Stimulated activated CD4-positive, alpha-beta T cell treated with anti-CD3 and anti-CD28 coated beads, Interleukin-2, amount 100 ng/mL, for 24 hours (primary cell): ENCODE measurements at regions not wholly inside any gene's neighbourhood (a gene's known extent, or its start where the extent isn't known, plus 50 kb on each side); places are given as distances from the start of the nearest gene placed in this dataset.

Experiments
- DNase-seq, 2 donors: peaks; one replicate each; pipeline ENCODE4 v3.0.0-alpha.2; 2020

DNA sequence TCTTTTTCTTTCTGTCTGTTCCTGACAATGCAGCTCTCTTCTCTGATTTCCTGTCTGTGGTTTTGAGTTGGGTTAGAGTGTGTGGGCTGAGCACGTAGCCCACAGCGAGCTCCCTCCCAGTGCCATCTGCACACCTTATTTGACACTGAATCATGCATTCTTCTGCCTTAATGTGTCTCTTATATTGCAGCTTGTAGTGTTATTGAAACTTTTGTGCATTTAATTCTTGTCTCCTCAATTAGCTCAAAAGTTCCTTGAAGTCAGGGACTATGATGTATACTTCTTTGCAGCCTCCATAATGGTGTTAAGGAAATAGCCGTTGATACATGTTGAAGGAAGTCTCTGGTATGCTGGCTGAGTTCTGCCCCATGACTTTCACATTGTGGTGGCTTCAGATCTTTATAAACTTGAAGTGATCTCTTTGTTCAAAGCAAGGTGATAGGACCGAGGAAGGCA, 576.2 kb upstream of the CLINT1 start:
- peak in 1 of 2 donors; percentile 46 for DNase-seq

DNA sequence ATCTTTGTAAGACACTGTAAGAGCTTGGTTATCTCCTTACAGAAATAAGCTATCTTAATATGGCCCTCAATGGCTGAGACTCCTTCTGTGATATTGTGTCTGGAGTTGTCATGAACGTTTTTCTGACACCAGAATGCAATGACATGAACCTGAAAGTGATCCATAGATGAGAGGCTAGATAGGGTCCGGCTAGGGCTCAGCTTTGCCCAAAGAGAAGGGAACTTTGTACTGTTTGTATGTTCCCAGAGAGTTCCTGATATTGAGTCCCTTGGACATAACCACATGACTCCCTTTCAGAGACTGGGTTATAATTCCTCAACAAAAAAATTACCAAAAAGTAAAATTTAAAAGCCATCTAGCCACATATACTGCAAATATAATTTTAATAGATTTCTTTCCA, 575.8 kb upstream of the CLINT1 start:
- DNase-seq = no peak

DNA sequence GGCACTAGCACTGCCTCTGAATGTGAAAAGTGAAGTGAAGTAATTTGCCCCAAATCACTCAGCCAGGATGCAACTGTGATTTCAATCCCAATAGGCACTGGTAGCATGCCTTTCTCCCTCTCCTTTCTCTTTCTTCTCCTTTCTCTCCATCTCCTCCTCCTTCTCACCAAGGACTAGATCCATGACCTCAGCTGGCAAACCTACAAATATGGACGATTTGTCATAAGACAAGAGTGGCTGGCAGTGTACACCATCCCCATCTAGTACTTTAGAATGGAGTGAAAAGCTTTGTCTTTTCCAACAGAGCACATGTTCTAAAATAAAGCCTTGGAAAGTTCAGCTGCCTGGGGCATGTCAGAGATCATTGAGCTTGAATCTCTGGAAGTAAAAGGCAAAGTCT, 574.7 kb upstream of the CLINT1 start:
- DNase-seq = no peak

DNA sequence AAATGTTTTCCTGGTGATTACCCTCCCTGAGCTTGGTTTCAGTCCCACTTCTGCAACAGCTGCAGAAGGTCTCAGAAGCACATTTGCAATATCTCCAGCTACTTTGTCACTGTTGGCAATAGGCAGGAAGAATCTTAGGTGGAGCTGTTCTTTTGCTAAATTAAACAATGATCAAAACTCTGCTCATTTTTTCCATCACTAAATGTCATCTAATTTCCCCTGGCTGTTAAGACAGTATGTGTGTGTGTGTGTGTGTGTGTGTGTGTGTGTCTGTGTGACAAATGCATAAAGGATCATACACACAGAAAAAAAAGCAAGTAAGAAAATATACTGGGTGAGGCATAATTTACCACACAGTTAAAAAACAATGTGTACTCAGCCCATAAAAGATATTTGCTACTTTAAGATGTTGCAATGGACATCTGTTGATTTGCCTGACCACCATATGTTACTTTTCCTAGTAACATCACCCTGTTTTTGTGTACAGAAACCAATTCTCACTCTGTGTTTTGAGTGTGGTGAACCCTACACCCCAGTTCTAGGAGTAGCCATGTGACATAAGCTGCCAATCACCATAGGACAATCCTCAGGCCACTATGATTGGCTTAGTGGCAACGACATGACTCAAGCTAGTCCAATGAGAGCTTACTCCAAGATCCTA, 572.6 kb upstream of the CLINT1 start:
- DNase-seq = no peak

DNA sequence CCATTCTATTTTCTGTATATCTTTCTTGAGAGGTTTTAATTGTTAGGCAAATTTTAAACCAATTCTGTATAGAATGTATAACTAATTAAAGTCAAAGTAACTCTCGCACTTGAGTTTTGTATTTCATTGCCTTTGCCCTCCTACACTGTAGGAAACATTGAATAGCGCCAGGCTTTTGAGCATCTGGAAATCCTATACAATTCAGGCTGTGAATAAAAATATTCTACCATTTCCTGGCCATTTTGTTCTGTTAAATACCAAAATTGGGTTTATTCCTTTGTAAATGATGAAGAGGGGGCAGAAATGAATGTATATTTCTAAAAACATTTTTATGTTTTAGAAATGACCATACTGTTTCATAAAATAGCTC, 571.8 kb upstream of the CLINT1 start:
- DNase-seq = no peak

DNA sequence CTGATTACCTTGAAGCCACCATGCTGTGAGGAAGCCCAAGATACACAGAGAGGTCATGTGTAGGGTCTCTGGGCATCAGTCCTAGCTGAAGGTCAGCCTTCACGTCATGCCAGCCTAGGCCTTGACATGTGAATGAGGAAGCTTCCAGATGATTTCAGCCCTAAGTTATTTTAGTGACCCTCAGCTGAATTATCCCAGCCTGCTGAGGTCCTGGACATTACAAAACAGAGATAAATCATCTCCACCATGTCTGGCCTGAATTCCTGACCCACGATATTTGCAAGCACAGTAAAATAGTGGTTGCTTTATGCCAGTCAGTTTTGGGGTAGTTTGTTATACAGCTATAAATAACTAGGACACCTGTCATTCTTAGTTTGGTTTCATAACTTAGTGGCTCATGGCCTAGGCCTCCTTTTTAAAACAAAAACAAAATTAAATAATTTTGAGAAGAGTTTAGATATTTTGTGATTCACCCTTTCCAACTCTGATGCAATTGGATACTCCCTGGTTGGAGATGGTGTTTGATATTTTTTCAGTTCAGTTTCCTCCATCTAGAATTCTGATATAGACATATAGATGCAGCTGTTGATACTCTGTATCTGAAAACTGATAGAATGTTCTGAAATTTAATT, 571.3 kb upstream of the CLINT1 start:
- no peak for DNase-seq

DNA sequence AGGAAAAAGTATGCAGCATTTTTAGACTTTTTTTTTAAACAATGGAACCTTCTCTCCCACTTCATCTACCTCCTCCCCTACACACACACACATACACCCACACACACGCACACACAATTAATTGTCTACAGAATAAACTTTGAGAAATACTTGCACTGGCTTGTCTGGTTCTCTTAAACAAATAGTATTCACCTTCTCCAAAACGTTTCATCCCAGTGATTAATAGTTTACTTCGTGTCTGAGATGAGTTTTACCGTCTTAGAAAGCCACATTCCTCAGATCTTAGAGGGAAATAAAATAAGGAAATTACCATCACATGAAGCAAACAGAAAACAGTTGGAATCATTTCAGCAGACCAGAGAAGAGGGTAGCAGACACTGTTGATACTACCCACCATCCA, 570.6 kb upstream of the CLINT1 start:
- no peak for DNase-seq

DNA sequence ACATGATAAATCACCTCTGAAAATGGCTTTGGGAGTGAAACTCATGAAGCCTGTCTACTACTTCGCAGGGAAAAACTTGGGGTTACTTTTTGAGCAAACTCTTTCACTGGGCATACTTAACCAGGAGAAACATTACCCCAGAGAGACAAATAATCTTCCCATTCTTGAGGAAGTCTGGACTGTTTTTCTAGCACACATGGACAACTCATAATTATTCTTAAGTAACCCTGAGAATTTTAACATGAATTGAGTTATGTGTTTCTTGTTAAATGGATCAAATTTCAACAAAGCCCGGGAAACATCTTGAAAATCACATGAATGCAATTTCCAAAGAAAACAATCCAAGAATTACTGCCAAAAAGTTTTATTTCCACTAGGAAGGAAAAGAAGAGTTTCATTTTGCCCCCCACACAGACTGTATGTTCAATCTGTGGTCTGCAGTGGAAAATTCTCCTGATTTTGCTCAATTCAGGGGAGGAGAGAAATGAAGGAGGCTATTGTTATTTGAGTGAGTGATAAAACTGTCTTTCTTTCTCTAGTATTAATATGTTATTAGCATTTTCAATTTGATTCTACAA, 564.8 kb upstream of the CLINT1 start:
- no peak for DNase-seq

DNA sequence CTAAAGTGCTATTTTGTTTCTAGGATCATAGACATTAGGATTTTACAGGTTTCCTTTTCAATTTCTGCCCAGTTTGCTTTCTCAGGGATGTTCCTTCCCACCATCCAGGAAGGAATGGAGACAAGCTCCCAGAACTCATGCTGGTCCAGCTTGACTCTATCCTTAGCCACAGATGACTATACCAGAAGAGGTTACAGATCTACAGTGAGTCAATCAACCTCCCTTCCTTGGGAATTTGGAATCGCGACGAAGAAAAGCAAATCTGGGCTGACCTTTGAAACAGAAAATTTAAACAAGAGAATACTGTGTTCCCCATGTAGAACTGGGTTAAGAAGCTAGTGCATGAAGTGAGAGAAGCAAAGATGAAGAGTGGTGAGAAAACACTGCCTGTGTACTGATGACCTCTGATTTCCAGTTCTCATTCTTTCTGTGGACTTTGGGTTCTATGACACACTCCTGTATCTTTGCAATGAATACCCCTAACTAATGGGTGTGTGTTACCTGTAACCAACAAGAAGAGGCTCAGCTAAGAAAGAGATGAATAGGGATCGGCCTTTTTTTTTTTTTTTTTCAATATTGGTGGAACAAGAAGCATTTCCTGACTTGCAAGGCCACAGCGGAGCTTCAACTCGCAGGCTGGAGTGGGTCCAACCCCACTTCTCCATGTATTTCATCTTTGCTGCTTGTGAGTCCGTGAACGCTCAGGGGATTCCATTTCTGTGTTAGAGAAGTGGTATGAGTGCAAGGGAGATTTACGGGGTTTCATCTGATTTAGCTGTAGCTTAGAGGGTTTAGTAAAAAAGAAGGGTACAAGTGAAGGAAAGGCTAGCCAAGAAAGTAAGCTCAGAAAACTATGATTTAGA, 563.9 kb upstream of the CLINT1 start:
- no peak for DNase-seq

DNA sequence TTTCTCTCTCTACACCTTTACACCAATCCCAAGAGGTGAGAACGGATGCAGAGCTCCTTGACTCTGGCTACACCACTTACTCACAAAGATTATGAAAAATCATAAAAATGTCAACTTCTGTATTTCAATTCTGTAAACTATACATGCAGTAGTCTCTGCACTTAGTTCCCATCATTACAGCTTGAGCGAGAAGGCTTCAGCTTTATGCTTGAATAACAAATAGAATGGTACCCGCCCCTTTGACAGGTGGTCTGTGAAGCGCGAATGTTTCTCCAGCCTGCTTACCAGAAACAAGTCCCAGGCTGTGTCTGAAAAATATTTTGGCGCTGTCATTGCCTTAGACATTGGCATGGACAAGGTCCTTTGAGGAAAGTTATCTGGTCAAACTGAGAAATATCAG, 562.4 kb upstream of the CLINT1 start:
- DNase-seq = no peak

DNA sequence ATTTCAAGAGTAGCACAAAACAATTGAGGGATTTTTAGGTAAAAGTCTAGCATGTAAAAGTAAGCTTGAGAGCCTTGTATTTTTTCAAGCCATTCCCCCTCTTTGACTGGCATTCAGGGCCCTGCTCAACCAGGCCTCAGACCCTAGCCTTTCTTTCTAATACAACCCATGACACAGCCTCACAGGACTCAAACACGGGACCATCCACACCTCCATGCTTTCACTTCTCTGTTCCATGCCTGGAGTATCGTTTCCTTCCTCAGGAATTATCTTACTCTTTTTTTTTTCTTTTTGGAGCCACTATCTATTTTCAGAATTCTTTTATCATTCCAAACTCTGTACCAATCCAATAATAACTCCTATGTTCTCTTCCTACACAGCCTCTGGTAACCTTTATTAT, 560.2 kb upstream of the CLINT1 start:
- no peak for DNase-seq

DNA sequence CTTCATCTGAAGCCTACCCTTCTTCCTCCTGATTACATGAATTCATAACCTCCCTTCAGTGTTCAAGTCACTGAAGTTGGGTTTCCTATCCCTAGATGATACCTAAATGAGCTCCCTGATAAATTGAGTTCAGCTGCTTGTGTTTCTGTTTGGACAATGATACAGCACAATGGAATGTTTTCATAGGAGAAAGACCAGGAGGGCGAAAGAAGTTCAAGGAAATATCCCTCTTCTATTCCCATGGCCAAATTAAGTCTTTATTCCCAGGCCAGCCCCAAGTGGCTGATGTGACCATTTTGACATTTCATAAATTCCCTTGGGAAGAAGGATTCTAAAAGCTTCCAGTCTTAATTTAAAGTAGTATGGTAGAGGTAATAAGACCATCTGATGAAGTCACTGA, 555.8 kb upstream of the CLINT1 start:
- DNase-seq = no peak

DNA sequence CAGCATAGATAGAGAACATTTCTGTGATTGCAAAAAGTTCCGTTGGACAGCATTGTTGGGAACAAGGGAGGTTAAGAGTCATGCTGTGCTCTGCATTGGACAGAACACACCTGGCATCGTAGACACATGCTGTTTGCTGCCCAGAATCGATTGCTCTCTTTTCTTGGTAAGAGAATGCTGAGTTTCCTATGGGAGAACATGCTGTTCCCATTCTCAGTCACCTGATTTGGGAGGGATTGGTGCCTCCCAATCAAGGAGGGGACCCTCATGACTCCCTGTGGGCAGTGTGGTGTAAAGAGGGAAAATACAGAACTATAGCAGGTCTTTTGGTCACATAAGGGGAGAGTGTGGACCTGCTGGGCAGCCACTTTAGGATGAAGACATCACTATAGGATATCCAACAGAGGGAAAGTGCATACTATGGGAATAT, 555.4 kb upstream of the CLINT1 start:
- DNase-seq = no peak

DNA sequence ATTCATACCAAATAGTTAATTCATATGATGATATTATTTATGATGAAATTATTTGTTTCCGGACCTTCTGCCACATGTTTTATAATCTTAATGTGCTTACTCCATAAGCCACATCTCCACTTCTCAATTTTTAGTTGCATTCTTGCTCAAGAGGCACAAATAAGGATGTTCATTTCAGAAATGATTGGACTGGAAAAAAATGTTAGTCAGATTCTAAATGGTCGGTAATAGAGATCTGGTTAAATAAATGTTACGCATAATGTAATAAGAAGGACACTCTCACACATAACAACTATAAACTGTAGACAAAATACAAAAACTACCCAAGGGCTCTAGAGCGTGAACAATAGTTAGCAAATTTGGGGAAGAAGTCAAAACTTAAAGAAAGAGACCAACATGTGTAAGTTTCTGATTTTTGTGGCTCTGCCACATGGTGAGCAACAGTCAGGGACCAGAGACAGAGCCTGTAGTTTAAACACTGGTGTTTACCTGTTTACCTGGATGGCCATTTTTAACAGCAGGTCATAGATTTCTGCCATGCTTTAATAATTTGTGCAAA, 554.3 kb upstream of the CLINT1 start:
- DNase-seq = no peak

DNA sequence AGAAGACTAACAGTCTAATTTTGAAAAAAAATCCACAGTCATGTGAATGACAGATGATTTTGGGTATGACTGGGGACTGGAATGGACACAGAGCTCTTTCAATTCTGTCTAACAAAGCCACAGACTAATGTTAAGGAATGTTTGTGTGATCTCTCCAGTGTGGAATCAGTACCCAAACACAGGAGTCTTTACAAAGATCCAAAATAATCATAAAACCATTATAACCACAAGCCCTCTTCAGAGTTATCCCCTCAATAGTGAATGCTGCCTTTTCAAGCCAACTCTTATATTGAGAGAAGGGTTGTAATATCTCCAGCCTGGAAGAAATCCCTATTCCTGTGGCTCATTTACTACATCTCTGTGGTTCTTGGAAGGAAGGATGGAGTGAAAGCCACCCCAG, 552.0 kb upstream of the CLINT1 start:
- no peak for DNase-seq

DNA sequence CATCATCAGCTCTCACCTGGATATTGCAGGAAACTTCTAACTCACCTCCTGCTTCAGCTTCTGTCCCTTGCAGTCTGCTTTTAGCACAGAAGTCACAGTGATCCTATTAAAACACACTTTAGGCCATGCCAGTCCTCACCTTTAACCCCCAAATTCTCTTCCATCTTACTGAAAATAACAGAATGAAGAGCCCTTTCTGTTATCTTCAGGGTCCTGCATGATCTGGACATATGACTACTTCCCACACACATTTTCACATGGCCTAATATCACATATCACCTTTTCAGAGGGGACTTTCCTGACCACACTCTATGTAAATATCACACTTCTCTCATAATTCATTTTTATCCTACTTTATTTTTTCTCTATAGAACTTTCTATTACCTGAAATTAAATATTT, 550.6 kb upstream of the CLINT1 start:
- DNase-seq = no peak

DNA sequence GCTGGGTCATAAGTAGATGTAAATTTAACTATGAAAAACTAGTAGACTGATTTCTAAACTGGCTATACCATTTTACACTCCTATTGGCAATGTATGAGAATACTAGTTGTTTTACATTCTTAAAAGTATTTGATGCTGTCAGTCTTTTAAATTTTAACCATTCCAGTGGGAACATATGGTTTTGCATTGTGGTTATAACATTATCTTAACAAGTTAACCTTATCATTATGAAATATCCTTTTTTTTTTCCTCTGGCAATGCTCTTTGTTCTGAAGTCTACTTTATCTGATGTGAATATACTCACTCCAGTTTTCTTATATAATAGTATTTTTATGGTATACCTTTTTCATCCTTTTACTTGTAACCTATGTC, 548.9 kb upstream of the CLINT1 start:
- no peak for DNase-seq

DNA sequence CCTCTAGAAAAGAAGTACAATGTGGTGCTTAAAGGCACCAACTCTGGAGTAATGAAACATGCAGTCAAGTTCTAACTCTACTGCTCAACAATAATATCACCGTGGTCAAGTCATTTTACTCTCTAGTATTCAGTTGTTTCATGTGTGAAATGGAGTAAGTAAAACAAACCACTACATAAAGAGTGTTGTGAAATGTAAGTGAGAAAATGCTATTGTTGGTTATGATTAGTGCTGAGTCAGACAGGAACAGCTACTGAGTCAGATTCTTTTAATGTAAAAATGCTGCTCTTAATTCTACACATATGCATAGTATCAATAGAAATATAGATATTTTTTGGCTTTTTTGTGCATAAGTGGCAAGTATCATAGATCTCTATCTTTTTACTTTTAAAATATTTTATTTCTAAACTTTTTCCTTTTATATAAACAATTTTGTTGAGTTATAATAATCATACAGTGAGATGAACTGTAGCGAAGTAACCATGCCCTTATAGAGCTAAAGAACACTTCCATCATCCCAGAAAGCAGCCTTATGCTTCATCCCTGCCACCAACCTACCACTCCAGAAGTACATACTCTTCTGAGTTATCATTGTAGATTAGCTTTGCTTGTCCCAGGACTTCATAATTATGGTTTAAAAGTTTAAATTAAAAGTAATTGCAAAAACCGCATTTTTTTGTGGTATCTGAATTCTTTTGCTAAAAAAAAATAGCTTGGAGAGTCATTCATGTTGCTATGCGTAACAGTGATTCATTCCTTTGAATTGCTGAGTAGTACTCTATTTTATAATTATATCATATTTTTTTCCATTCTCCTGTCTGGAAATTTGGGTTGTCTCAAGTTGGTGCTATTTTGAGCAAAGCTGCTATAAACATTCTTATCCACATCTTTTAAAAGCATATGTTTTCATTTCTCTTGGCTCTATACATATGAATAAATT, 548.2 kb upstream of the CLINT1 start:
- DNase-seq = no peak

DNA sequence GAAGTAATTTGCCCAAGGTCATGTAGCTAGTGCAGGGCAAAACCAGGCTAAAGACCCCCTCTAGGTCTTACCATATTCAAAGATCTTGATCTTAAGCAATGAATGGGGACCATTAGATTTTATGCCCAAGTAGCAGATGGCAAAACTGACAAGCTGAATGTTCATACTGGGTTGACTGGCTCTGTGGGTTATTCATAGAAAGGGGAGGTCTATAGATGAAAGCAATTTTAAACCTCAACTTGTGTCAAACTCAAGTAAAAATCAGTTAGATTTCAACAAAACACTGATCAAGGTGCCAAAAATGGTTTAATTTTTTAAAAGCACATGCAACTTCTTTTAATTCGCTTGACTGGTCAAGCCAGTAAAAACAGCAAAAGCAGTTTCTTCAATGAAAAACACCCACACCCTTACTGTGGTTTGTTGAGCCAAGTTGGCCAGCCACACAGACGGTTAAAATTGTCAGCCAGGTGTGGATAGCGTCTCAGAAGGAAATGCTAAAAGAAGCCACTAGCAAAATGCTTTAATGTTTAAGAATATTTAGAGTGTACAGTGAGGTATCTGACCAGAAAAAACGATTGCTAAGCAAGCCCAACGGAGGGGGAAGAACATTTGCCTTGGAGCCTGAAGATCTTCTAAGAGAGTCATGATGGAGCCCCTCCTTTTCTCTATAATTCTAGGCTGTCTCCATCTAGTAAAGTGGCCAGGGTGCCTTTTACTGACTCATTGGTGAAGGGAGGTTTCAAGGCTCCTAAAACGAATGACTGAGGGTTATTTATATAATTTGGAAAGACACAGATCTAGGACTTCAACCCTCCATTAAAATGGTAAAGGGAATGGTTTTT, 539.6 kb upstream of the CLINT1 start:
- no peak for DNase-seq

DNA sequence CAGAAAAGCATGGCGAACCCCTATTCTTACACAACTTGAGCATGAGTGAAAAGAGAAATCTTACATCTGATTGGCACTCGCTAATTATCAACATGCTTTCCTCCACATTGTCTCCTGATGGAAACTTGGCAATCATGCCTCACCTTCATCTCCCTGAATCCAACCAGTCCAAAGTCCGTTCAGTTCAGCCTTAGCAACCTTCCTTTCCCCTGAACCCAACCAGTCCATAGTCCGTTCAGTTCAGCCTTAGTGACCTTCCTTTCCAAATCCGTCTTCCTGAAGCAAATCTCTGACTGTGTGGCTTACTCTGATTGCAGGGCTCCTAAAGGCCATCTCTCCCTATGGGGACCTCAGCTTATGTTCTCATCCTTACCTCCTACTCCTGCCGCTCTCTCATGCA, 538.3 kb upstream of the CLINT1 start:
- DNase-seq = no peak

DNA sequence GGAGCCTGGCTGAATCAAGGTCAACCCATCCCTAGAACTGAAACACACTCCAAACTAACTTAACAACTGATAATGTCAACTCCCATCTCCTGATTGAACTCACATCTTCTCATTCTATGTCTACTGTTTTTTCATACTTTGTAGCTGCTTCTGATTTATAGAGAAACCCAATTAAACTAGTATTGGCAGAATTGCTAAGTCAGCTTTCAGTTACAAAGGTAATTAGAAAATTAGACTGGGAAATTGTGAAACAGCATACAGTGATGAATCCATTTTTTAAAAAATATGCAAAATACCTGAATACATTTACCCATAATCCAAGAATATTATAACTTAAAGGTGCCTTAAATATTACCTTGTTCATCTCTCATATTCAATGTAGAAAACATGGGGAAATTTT, 535.2 kb upstream of the CLINT1 start:
- DNase-seq = no peak
